ENCODE measurements at regions not wholly inside any gene's neighbourhood (a gene's known extent, or its start where the extent isn't known, plus 50 kb on each side); places are given as distances from the start of the nearest gene placed in this dataset.

DNA sequence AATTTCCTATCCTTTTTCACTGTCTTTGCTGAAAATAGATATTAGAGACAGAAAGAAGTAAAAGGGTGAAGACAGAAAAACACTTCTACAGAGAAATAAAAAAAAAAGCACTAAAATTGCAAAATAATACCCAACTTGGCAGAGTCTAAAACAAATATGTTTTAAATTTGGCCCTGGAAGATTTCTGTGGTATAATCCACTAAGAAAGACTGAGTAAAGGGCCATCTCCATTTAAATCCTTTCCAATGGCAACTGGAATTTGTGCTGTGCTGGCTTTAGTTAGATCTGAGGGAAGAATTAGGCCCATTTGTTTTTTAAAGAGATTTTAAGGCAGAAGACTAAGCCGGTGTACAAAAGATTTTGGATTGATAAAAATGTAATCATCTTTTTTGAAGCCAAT, 321.2 kb downstream of the GJA1 start:
- Histone ChIP-seq H3K9me1 (ENCODE audit: control insufficient read depth, insufficient read depth, low read length) (no peaks in the 10 kb centered on the region), H3K27me3 (ENCODE audit: control insufficient read depth in 2 of 2, insufficient read depth in 2 of 2, low read length in 2 of 2) (no peaks in the 10 kb centered on the region), H3K4me2 (ENCODE audit: insufficient read depth, low read length) (no peak overlapping the region), H3K9ac (ENCODE audit: insufficient read depth in 1 of 2, low read depth in 2 of 2, low read length in 2 of 2) (no peak overlapping the region), H3K36me3 (ENCODE audit: control insufficient read depth, insufficient read depth, low read length) (no peaks in the 10 kb centered on the region), H3K79me2 (ENCODE audit: control insufficient read depth, insufficient read depth, low read length) (no peaks in the 10 kb centered on the region), H3K4me1 (replicated peaks in 1 of 2; ENCODE audit: control insufficient read depth in 2 of 2, insufficient read depth in 2 of 2, low read length in 2 of 2) (no peaks in the 10 kb centered on the region), H3K9me3 (replicated peaks; ENCODE audit: control insufficient read depth, insufficient read depth, low read depth, low read length) (no peaks in the 10 kb centered on the region; the same call in 1 of the 2 replicates), H2AFZ (ENCODE audit: low read depth, low read length) (no peak overlapping the region), H3K4me3 (no peak overlapping the region), H3K27ac (ENCODE audit: extremely low read depth, low read depth, low read length) (no peak overlapping the region), H4K20me1 (replicated peaks; ENCODE audit: control insufficient read depth, insufficient read depth, low read length) (no peaks in the 10 kb centered on the region)
- ChIA-PET POLR2A (no interaction called here), CTCF (ENCODE audit: low intra/inter-chr PET ratio) (no interaction called here)
- intact Hi-C loops (cut with micrococcal nuclease) (no loop called here), in situ Hi-C loops (cut with MboI) (no loop called here)
- BruUV-seq (replicated peaks): no TSS peak
- DNase-seq (ENCODE audit: extremely low read depth in 1 of 4, low spot score in 3 of 4) (no peak), ATAC-seq (no peak), FAIRE-seq (no peak)
- WGBS (ENCODE audit: insufficient coverage, low coverage, missing lambda C conversion rate): 0% methylated on average over 1 of the region's 1 CpG
- TF ChIP-seq NFYB (IDR thresholded peaks at IDR 0.05; ENCODE audit: extremely low read depth, insufficient read length): no peak
- no peak for TF ChIP-seq ZNF311 (CRISPR knock-in tag; IDR thresholded peaks at IDR 0.05)
- no peak for TF ChIP-seq ZNF584 (CRISPR knock-in tag; IDR thresholded peaks at IDR 0.05; ENCODE audit: low read depth)
- no peak for TF ChIP-seq ARID1B (IDR thresholded peaks at IDR 0.05)
- TF ChIP-seq, protein P1, sequence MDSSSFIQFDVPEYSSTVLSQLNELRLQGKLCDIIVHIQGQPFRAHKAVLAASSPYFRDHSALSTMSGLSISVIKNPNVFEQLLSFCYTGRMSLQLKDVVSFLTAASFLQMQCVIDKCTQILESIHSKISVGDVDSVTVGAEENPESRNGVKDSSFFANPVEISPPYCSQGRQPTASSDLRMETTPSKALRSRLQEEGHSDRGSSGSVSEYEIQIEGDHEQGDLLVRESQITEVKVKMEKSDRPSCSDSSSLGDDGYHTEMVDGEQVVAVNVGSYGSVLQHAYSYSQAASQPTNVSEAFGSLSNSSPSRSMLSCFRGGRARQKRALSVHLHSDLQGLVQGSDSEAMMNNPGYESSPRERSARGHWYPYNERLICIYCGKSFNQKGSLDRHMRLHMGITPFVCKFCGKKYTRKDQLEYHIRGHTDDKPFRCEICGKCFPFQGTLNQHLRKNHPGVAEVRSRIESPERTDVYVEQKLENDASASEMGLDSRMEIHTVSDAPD (CRISPR knock-in tag; IDR thresholded peaks at IDR 0.05): no peak
- no peak for TF ChIP-seq GTF2F1 (IDR thresholded peaks at IDR 0.05; ENCODE audit: low read depth, low read length)
- TF ChIP-seq MCM7 (IDR thresholded peaks at IDR 0.05): no peak
- no peak for TF ChIP-seq FOSL1 (tag; conservative IDR thresholded peaks at IDR 0.05)
- no peak for TF ChIP-seq HNRNPL (IDR thresholded peaks at IDR 0.05; ENCODE audit: low read depth, low read length)
- TF ChIP-seq, protein P2, sequence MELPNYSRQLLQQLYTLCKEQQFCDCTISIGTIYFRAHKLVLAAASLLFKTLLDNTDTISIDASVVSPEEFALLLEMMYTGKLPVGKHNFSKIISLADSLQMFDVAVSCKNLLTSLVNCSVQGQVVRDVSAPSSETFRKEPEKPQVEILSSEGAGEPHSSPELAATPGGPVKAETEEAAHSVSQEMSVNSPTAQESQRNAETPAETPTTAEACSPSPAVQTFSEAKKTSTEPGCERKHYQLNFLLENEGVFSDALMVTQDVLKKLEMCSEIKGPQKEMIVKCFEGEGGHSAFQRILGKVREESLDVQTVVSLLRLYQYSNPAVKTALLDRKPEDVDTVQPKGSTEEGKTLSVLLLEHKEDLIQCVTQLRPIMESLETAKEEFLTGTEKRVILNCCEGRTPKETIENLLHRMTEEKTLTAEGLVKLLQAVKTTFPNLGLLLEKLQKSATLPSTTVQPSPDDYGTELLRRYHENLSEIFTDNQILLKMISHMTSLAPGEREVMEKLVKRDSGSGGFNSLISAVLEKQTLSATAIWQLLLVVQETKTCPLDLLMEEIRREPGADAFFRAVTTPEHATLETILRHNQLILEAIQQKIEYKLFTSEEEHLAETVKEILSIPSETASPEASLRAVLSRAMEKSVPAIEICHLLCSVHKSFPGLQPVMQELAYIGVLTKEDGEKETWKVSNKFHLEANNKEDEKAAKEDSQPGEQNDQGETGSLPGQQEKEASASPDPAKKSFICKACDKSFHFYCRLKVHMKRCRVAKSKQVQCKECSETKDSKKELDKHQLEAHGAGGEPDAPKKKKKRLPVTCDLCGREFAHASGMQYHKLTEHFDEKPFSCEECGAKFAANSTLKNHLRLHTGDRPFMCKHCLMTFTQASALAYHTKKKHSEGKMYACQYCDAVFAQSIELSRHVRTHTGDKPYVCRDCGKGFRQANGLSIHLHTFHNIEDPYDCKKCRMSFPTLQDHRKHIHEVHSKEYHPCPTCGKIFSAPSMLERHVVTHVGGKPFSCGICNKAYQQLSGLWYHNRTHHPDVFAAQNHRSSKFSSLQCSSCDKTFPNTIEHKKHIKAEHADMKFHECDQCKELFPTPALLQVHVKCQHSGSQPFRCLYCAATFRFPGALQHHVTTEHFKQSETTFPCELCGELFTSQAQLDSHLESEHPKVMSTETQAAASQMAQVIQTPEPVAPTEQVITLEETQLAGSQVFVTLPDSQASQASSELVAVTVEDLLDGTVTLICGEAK (IDR thresholded peaks at IDR 0.05): no peak
- TF ChIP-seq, protein P2 (CRISPR knock-in tag; IDR thresholded peaks at IDR 0.05): no peak
- TF ChIP-seq ZNF780A (CRISPR knock-in tag; IDR thresholded peaks at IDR 0.05): no peak
- no peak for TF ChIP-seq TBP (optimal IDR thresholded peaks at IDR 0.05; ENCODE audit: low read depth, low read length)
- TF ChIP-seq SRSF3 (IDR thresholded peaks at IDR 0.05; ENCODE audit: insufficient read depth, low read length): no peak
- no peak for TF ChIP-seq POLR2B (IDR thresholded peaks at IDR 0.05; ENCODE audit: low read depth, partially characterized antibody)
- TF ChIP-seq U2AF1 (optimal IDR thresholded peaks at IDR 0.05; ENCODE audit: low read depth, low read length): no peak

Measured in K562 (cell line).